Hepatocyte (in vitro differentiated cells): ENCODE measurements at regions not wholly inside any gene's neighbourhood (a gene's known extent, or its start where the extent isn't known, plus 50 kb on each side); places are given as distances from the start of the nearest gene placed in this dataset.

ENCODE experiments used
- EZH2 ChIP-seq: fragments of 200-600 bp; sonication (generic); IDR thresholded peaks from 2 replicates; pipeline ENCODE4 v1.6.1; 2016; ENCODE audit warnings: antibody characterized with exemption, mild to moderate bottlenecking, borderline replicate concordance
- TF ChIP-seq, protein P1 (sequence below): fragments of 200-600 bp; sonication (generic); IDR thresholded peaks from 2 replicates; pipeline ENCODE4 v1.5.1; 2016; ENCODE audit warnings: antibody characterized with exemption, mild to moderate bottlenecking; ENCODE audit not compliant: poor library complexity

DNA sequence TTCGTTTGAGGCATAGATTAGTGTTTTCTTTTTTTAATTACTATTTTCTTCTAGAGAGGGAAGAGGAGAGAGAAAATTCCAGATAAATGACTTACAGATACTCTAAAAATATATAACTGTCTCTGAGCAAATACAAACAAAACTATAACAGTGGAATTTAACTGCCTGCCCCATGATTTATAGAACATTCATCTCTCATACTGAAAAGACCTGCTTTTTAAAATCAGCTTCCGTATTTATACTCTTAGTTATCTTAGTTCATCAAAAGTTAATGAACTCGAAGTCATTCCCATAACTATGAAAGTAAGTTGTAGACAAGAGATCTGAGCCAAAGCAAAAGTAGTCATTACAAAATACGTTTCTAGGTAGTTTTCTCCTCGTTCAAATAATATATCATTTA lies 123.8 kb upstream of the DMRT1 start:
- TF ChIP-seq EZH2: no peak
- TF ChIP-seq, protein P1, sequence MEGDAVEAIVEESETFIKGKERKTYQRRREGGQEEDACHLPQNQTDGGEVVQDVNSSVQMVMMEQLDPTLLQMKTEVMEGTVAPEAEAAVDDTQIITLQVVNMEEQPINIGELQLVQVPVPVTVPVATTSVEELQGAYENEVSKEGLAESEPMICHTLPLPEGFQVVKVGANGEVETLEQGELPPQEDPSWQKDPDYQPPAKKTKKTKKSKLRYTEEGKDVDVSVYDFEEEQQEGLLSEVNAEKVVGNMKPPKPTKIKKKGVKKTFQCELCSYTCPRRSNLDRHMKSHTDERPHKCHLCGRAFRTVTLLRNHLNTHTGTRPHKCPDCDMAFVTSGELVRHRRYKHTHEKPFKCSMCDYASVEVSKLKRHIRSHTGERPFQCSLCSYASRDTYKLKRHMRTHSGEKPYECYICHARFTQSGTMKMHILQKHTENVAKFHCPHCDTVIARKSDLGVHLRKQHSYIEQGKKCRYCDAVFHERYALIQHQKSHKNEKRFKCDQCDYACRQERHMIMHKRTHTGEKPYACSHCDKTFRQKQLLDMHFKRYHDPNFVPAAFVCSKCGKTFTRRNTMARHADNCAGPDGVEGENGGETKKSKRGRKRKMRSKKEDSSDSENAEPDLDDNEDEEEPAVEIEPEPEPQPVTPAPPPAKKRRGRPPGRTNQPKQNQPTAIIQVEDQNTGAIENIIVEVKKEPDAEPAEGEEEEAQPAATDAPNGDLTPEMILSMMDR: no peak
